ENCODE measurements at regions not wholly inside any gene's neighbourhood (a gene's known extent, or its start where the extent isn't known, plus 50 kb on each side); places are given as distances from the start of the nearest gene placed in this dataset.

DNA sequence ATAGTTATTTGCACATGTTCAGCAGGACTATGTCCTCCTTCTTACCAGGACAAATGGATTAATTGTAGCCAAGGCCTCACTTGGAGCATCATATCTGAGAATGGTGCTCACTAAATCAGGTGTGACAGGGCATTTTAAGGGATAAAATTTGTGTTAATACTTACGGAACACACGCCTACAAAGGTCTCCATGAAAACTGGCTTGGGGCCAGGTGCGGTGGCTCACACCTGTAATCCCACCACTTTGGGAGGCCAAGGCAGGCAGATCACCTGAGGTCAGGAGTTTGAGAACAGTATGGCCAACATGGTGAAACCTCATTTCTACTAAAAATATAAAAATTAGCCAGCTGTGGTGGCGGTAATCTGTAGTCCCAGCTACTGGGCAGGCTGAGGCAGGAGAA, 75.1 kb upstream of the CAPZB start:
- ChIA-PET POLR2A (interaction anchor here (0.7 kb wide), 1 partner anchor 54 kb away, joined by 6 read pairs; no protein-coding TSS in a partner anchor), CTCF (ENCODE audit: unreplicated experiment) (no interaction called here)
- H3K9me3 ChIP-seq (ENCODE audit: low read length): no peaks in the 10 kb centered on the region
- no peak overlapping the region for H3K4me3 ChIP-seq (ENCODE audit: low read depth, low read length, poor library complexity, severe bottlenecking)
- no TSS peak for BruUV-seq (replicated peaks)
- no peaks in the 10 kb centered on the region for H3K9me2 ChIP-seq (ENCODE audit: insufficient read depth, low read length)
- H3K36me3 ChIP-seq (ENCODE audit: insufficient read depth, low read length): no peaks in the 10 kb centered on the region
- no peak overlapping the region for H2AFZ ChIP-seq (ENCODE audit: low read length)
- H3K4me1 ChIP-seq (ENCODE audit: insufficient read depth, low read length, poor library complexity, severe bottlenecking): no peaks in the 10 kb centered on the region
- intact Hi-C loops (cut with micrococcal nuclease; ENCODE audit: unreplicated experiment): no loop called here
- TF ChIP-seq, protein P1, sequence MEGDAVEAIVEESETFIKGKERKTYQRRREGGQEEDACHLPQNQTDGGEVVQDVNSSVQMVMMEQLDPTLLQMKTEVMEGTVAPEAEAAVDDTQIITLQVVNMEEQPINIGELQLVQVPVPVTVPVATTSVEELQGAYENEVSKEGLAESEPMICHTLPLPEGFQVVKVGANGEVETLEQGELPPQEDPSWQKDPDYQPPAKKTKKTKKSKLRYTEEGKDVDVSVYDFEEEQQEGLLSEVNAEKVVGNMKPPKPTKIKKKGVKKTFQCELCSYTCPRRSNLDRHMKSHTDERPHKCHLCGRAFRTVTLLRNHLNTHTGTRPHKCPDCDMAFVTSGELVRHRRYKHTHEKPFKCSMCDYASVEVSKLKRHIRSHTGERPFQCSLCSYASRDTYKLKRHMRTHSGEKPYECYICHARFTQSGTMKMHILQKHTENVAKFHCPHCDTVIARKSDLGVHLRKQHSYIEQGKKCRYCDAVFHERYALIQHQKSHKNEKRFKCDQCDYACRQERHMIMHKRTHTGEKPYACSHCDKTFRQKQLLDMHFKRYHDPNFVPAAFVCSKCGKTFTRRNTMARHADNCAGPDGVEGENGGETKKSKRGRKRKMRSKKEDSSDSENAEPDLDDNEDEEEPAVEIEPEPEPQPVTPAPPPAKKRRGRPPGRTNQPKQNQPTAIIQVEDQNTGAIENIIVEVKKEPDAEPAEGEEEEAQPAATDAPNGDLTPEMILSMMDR (conservative IDR thresholded peaks at IDR 0.05; ENCODE audit: low read length): no peak
- TF ChIP-seq EZH2phosphoT487 (IDR thresholded peaks at IDR 0.05; ENCODE audit: borderline replicate concordance, low read depth, low read length): no peak
- no peak overlapping the region for H3K4me2 ChIP-seq (ENCODE audit: low read length)
- H3K27ac ChIP-seq (ENCODE audit: low read depth, low read length, poor library complexity, severe bottlenecking): no peak overlapping the region
- no peaks in the 10 kb centered on the region for H3K79me2 ChIP-seq (ENCODE audit: insufficient read depth, low read depth, low read length)
- no peak for DNase-seq (ENCODE audit: low spot score)
- H4K20me1 ChIP-seq (ENCODE audit: insufficient read depth, low read length): no peaks in the 10 kb centered on the region

DNA sequence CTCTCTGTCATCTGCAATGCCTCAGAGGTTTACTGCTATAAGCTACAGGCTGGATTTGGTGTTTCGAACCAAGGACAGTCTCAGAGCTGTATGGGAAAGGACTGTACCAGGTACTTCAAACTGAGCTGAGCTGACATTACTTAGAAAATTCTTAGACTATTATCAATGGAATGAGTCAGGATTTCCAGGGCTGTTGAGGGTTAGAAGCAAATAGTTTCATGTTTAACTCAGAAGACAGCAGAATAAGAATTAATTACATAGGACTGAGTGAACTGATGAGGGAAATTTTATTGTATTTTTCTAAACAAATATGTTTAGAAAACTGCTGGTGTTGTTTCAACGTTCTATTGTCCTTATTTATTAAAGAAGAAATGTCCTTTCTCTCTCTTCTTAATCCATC, 74.3 kb upstream of the CAPZB start:
- DNase-seq (ENCODE audit: low spot score): no peak
- H3K9me2 ChIP-seq (ENCODE audit: insufficient read depth, low read length): no peaks in the 10 kb centered on the region
- no TSS peak for BruUV-seq (replicated peaks)
- no peak overlapping the region for H2AFZ ChIP-seq (ENCODE audit: low read length)
- TF ChIP-seq, protein P1 (conservative IDR thresholded peaks at IDR 0.05; ENCODE audit: low read length): no peak
- no peak for TF ChIP-seq EZH2phosphoT487 (IDR thresholded peaks at IDR 0.05; ENCODE audit: borderline replicate concordance, low read depth, low read length)
- H4K20me1 ChIP-seq (ENCODE audit: insufficient read depth, low read length): no peaks in the 10 kb centered on the region
- H3K9me3 ChIP-seq (ENCODE audit: low read length): no peaks in the 10 kb centered on the region
- H3K4me1 ChIP-seq (ENCODE audit: insufficient read depth, low read length, poor library complexity, severe bottlenecking): no peaks in the 10 kb centered on the region
- H3K27ac ChIP-seq (ENCODE audit: low read depth, low read length, poor library complexity, severe bottlenecking): no peak overlapping the region
- no peak overlapping the region for H3K4me3 ChIP-seq (ENCODE audit: low read depth, low read length, poor library complexity, severe bottlenecking)
- ChIA-PET POLR2A (no interaction called here), CTCF (ENCODE audit: unreplicated experiment) (no interaction called here)
- H3K4me2 ChIP-seq (ENCODE audit: low read length): no peak overlapping the region
- intact Hi-C loops (cut with micrococcal nuclease; ENCODE audit: unreplicated experiment): no loop called here
- H3K36me3 ChIP-seq (ENCODE audit: insufficient read depth, low read length): no peaks in the 10 kb centered on the region
- H3K79me2 ChIP-seq (ENCODE audit: insufficient read depth, low read depth, low read length): no peaks in the 10 kb centered on the region

DNA sequence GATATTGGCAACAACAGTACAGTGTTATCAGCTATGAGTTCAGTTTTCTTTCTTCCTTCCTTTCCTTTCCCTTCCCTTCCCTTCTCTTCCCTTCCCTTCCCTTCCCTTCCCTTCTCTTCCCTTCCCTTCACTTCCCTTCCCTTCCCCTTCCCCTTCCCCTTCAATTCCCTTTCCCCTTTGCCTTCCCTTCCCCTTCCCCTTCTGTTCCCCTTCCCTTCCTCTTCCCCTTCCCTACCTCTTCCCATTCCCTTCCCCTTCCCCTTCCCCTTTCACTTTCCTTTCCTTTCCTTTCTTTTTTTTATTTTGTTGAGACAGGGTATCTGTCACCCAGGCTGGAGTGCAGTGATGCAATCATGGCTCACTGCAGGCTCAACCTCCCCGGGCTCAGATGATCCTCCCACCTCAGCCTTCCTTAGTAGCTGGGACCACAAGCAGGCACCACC, 72.3 kb upstream of the CAPZB start:
- no TSS peak for BruUV-seq (replicated peaks)
- TF ChIP-seq EZH2phosphoT487 (IDR thresholded peaks at IDR 0.05; ENCODE audit: borderline replicate concordance, low read depth, low read length): no peak
- TF ChIP-seq, protein P1 (conservative IDR thresholded peaks at IDR 0.05; ENCODE audit: low read length): no peak
- intact Hi-C loops (cut with micrococcal nuclease; ENCODE audit: unreplicated experiment): no loop called here
- H3K9me2 ChIP-seq (ENCODE audit: insufficient read depth, low read length): no peaks in the 10 kb centered on the region
- H3K9me3 ChIP-seq (ENCODE audit: low read length): no peaks in the 10 kb centered on the region
- H3K36me3 ChIP-seq (ENCODE audit: insufficient read depth, low read length): no peaks in the 10 kb centered on the region
- no peak for DNase-seq (ENCODE audit: low spot score)
- ChIA-PET CTCF (ENCODE audit: unreplicated experiment) (no interaction called here), POLR2A (interaction anchor here (0.5 kb wide), 1 partner anchor 116 kb away, joined by 4 read pairs; no protein-coding TSS in a partner anchor)
- no peaks in the 10 kb centered on the region for H3K4me1 ChIP-seq (ENCODE audit: insufficient read depth, low read length, poor library complexity, severe bottlenecking)
- no peaks in the 10 kb centered on the region for H3K79me2 ChIP-seq (ENCODE audit: insufficient read depth, low read depth, low read length)
- no peak overlapping the region for H2AFZ ChIP-seq (ENCODE audit: low read length)
- H3K4me3 ChIP-seq (ENCODE audit: low read depth, low read length, poor library complexity, severe bottlenecking): no peak overlapping the region
- H4K20me1 ChIP-seq (ENCODE audit: insufficient read depth, low read length): no peaks in the 10 kb centered on the region
- H3K27ac ChIP-seq (ENCODE audit: low read depth, low read length, poor library complexity, severe bottlenecking): no peak overlapping the region
- no peak overlapping the region for H3K4me2 ChIP-seq (ENCODE audit: low read length)

Data from OCI-LY7 (cell line).